GM12872 (cell line): ENCODE measurements at regions not wholly inside any gene's neighbourhood (a gene's known extent, or its start where the extent isn't known, plus 50 kb on each side); places are given as distances from the start of the nearest gene placed in this dataset.

Experiments used
- CTCF ChIP-seq: IDR thresholded peaks from 3 replicates; pipeline ENCODE4 v1.5.1; 2011; ENCODE audit warnings: low read depth, mild to moderate bottlenecking, low read length, moderate library complexity; ENCODE audit not compliant: insufficient read depth

GRCh38 chr5:42338136-42338535 is 85.1 kb upstream of the GHR start:
- TF ChIP-seq CTCF, result no peak

DNA sequence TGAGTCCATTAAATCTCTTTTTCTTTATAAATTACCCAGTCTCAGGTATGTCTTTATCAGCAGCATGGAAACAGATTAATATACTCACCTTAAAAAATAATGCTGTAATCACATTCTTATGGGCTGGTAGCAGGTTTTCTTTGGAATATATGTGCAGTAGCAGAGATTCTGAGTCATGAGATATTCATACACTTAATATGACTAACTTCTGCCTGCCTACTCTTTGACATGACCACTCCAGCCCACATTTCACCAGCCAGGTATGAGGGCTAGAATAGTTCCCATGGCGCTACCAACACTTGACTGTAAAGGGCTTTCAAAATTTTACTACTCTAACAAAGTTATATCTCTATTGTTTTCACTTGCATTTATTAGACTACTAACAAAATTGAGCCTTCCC is 74.1 kb upstream of the GHR start:
- TF ChIP-seq CTCF, result no peak

- no peak for TF ChIP-seq CTCF
These were observed 71.3 kb upstream of the GHR start for GRCh38 chr5:42351956-42352355.

DNA sequence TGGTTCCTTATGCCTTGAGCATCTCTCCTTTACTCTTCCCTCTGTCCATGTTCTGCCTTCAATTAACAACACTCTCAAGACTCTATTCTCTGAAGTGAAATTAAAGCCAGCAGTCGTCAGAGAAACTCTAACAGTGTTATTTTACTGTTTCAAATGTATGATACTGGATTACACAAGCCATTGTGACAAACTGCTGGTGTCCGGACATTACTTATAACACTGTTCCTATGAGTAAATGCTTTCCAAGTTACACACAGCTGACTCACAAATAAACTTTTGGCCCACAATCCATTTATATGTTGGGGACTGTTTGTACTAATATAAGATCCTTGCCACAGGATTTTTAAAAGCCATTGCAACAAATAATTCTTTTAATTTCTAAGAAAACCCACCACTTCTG is 63.2 kb upstream of the GHR start:
- no peak for TF ChIP-seq CTCF

GRCh38 chr5:42360616-42361314 is 62.5 kb upstream of the GHR start:
- TF ChIP-seq CTCF, result no peak

GRCh38 chr5:42361315-42361688 is 61.9 kb upstream of the GHR start:
- no peak for TF ChIP-seq CTCF

DNA sequence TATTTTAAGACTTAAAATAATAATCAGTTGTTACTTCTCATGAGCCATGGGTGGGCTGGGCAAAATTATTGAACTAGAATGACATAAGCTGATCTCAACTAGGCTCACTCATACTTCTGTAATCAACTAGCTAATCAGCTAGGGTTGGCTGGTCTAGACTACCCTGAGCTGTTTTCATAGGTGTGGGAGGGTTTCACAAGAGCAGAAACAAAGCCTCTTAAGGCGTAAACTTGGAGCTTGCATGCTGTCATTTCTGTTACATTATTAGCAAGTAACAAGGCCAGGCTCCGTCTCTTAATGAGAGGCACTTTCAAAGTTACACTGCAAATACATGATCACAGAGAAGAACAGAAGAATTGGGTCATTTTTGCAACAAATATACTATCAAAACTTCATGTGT is 57.2 kb upstream of the GHR start:
- no peak for TF ChIP-seq CTCF
